Mucosa of descending colon (tissue), 3 donors: ENCODE measurements at regions not wholly inside any gene's neighbourhood (a gene's known extent, or its start where the extent isn't known, plus 50 kb on each side); places are given as distances from the start of the nearest gene placed in this dataset.

Source experiments
- ATAC-seq: fragments of 200-7000 bp; cut with Tn5 transposase; one replicate; pipeline ENCODE4 v1.9.1; 2020; ENCODE audit warnings: mild to moderate bottlenecking, moderate library complexity
- DNase-seq, 3 donors: peaks; one replicate each; pipeline ENCODE4 v3.0.0-alpha.2; 2020
- H3K36me3 ChIP-seq: fragments of 200-600 bp; one replicate; pipeline ENCODE4 v1.8.0; 2021; ENCODE audit warnings: low read depth, mild to moderate bottlenecking
- H3K4me1 ChIP-seq: fragments of 200-600 bp; one replicate; pipeline ENCODE4 v1.8.0; 2021; ENCODE audit warnings: low read depth, mild to moderate bottlenecking
- H3K4me3 ChIP-seq: fragments of 200-600 bp; one replicate; pipeline ENCODE4 v1.8.0; 2021; ENCODE audit warnings: mild to moderate bottlenecking
- H3K9me3 ChIP-seq: fragments of 200-600 bp; one replicate; pipeline ENCODE4 v1.8.0; 2021; ENCODE audit warnings: mild to moderate bottlenecking
- intact Hi-C, 2 donors: fragments of 100-400 bp; cut with DNase I in 1 of 2; cut with micrococcal nuclease in 1 of 2; formaldehyde crosslinking; loops; one replicate each; pipeline versions ENCODE4 v1.11.0 to v1.11.1; 2022; cut with DNase I, micrococcal nuclease
- TF ChIP-seq, protein P1 (sequence below): fragments of 200-600 bp; IDR thresholded peaks from one replicate; pipeline ENCODE4 v1.8.0; 2022; ENCODE audit warnings: antibody characterized with exemption, mild to moderate bottlenecking
- donor health status: DM: no; HTN: no; CAD: no; lungs with moderate emphysema.
- donor health status: DM: no; HTN: no; CAD: no.
- donor health status: DM: no; HTN: yes; CAD: no.

DNA sequence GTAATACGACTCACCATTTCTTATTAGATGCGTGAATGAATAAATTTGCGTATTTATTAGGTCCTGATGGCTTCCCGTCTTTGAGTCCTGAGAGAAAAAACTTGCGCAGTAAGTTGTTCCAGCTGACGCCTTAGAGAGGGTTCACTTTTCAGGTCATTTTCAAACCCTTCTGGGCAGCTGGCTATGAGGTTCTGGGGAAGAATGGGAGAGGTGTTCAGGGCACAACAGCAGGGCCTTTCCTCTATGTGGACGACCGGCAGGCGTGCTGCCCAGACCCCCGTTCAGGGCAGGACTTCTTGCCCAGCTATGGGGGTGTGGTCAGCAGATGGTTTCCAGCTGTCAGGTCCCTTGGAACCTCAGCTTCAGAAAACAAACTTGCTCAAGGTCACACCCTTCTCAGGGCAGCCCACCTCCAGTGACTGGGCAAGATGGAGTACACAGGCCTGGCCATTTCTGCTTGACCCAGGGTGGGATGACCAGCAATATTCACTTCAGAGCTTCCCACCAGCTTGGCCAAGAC is 61.1 kb upstream of the TNP1 start:
- H3K4me3 ChIP-seq, result no peak overlapping the region
- DNase-seq (no peak), ATAC-seq (no peak)
- intact Hi-C loops, result no loop called here
- TF ChIP-seq, protein P1, sequence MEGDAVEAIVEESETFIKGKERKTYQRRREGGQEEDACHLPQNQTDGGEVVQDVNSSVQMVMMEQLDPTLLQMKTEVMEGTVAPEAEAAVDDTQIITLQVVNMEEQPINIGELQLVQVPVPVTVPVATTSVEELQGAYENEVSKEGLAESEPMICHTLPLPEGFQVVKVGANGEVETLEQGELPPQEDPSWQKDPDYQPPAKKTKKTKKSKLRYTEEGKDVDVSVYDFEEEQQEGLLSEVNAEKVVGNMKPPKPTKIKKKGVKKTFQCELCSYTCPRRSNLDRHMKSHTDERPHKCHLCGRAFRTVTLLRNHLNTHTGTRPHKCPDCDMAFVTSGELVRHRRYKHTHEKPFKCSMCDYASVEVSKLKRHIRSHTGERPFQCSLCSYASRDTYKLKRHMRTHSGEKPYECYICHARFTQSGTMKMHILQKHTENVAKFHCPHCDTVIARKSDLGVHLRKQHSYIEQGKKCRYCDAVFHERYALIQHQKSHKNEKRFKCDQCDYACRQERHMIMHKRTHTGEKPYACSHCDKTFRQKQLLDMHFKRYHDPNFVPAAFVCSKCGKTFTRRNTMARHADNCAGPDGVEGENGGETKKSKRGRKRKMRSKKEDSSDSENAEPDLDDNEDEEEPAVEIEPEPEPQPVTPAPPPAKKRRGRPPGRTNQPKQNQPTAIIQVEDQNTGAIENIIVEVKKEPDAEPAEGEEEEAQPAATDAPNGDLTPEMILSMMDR, result no peak
- H3K4me1 ChIP-seq, result no peaks in the 10 kb centered on the region
- H3K9me3 ChIP-seq, result no peaks in the 10 kb centered on the region
- H3K36me3 ChIP-seq, result no peaks in the 10 kb centered on the region

DNA sequence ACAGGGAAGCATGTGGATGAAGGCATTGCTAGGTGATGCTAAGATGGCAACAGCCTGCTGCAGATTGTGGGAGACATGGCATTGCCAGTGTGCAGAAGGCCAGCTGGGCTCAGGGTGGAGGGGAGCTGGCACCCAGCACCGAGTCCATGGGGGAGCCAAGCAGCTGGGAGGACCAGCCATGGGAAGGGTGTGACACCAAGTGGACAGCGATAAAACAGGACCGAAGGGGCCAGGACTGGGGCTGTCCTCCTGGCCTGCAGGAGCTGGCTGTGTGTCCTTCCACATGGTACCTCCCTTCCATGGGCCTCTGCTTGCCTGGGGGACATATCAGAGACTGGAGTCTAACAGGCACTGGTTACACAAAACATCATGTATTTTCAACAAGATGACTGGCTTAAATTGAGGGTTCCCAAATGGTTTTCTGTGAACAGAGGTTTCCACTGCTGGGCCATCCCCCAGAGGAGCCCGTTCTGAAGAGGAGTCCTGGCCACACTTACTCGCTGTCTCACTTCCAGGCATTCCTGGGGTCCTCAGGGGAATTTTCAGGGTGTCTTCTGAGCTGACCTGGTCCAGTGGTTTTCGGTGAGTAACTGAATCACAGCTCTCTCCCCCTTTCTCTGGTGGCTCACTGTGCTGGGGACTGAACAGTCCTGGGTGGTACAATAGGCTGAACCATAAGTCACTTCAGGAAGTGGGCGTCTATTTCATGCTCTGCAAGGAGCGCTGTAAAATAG is 60.4 kb upstream of the TNP1 start:
- Histone ChIP-seq H3K36me3 (no peaks in the 10 kb centered on the region), H3K4me1 (no peaks in the 10 kb centered on the region), H3K4me3 (no peak overlapping the region), H3K9me3 (no peaks in the 10 kb centered on the region)
- ATAC-seq, result peak; percentile 15
- TF ChIP-seq, protein P1, result no peak
- intact Hi-C loops, result no loop called here
- DNase-seq, result no peak

DNA sequence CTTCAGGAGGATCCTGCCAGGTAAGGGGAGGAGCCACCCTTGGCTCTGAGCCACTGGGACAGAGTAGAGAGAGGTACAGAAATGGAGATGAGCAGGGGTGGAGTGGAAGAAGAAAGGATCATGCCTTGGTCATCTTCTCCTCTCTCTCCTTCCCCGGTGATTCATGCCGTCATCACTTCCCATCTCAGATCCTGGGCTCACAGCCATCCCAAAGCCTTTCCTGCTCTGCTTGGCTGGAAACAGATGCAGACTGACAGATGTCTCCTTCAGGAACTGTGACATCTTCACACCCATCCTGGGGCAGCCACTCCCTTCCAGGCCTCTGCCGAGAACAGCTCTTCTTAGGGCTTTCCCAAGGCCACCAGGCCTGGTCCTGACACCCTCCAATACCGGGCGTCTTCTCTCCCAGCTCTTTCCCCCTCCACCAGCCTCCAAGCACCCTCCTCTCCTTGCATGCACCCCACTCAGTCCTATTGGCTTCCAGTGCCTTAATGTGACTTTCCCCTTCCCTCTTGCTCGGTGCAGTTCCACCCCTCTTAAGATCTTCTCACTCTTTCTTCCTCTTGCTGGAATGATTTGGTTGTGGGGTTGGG is 58.3 kb upstream of the TNP1 start:
- peak in 1 of 3 donors; percentile 19 for DNase-seq
- TF ChIP-seq, protein P1, result no peak
- ATAC-seq, result peak; percentile 17
- Histone ChIP-seq H3K36me3 (no peaks in the 10 kb centered on the region), H3K9me3 (no peaks in the 10 kb centered on the region), H3K4me1 (no peaks in the 10 kb centered on the region), H3K4me3 (no peak overlapping the region)
- intact Hi-C loops, result no loop called here

DNA sequence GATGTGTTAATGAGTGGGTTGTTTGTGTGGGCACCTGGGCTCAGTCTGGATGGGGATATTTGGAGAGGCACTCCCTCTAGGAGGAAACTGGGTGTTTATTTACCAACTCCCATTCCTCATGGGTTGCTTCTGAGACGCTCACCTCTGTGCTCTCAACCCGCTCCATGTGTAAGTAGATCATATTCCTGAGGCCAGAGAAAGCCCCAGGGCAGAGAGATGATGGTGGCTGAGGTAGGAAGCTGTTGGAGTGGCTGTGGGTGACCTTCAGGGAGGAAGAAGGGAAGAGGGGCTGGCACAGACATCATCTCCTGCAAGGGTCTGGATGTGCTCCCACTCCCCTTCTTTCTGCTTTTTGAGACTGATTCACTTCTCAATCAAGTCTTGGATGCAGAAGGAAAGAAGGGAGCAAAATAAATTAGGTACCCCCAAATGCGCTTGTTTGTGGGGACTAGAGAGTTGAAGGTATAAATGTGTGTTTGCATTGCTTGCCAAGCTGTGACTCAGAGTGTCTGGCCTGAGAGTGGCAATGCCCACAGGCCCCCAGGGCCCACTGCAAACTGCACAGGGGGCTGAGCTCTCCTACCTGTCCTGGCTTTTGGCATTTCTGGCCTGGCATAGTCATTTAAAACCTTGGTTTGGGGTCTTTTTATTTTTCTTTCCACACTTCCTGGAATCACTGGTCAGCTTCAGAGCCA is 57.2 kb upstream of the TNP1 start:
- Histone ChIP-seq H3K36me3 (no peaks in the 10 kb centered on the region), H3K4me1 (no peaks in the 10 kb centered on the region), H3K9me3 (no peaks in the 10 kb centered on the region), H3K4me3 (no peak overlapping the region)
- intact Hi-C loops, result no loop called here
- ATAC-seq, result no peak
- TF ChIP-seq, protein P1, result no peak
- no peak for DNase-seq

DNA sequence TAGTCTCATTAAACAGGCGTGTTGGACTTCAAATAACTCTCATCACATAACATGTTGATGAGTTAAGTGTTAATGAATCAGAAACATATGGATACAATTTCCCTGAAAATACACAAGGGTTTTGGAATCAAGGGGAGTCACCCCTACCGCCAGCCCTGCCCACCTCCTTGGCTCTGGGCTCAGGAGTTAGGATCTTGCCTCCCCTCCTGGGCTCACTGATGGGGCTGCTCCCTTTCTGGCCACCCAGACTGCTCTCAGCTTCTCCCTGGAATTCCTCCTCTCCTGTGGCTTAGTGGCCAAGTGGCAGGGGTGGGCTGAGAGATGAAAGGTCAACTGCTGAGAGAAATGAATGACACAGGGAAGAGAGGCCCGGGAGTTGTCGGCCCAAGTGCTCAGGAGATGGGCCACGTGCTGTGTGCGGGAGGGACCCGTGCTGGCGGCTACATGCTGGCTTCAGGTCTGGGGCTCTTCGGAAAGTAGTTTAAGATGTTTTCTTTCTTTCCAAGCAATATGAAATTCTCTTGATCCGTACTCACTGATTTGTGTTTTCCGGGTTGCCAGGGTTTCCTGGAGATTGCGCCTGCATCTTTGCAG is 55.8 kb upstream of the TNP1 start:
- ATAC-seq (no peak), DNase-seq (no peak)
- no peak overlapping the region for H3K4me3 ChIP-seq
- intact Hi-C loops, result no loop called here
- H3K4me1 ChIP-seq, result no peaks in the 10 kb centered on the region
- no peaks in the 10 kb centered on the region for H3K36me3 ChIP-seq
- H3K9me3 ChIP-seq, result no peaks in the 10 kb centered on the region
- TF ChIP-seq, protein P1, result no peak
